ENCODE measurements at regions not wholly inside any gene's neighbourhood (a gene's known extent, or its start where the extent isn't known, plus 50 kb on each side); places are given as distances from the start of the nearest gene placed in this dataset.
"Not testable (repeated sequence)": the region's sequence is repeated elsewhere in the genome, so short reads cannot be mapped to it uniquely, and the experiment has no call there.

- Histone ChIP-seq H3K27me3 (no peaks in the 10 kb centered on the region), H3K9me3 (no peaks in the 10 kb centered on the region), H3K27ac (no peak overlapping the region), H3K4me3 (no peak overlapping the region), H3K4me1 (no peaks in the 10 kb centered on the region), H3K36me3 (no peaks in the 10 kb centered on the region)
- ATAC-seq (no peak), DNase-seq (no peak)
- TF ChIP-seq, protein P1, sequence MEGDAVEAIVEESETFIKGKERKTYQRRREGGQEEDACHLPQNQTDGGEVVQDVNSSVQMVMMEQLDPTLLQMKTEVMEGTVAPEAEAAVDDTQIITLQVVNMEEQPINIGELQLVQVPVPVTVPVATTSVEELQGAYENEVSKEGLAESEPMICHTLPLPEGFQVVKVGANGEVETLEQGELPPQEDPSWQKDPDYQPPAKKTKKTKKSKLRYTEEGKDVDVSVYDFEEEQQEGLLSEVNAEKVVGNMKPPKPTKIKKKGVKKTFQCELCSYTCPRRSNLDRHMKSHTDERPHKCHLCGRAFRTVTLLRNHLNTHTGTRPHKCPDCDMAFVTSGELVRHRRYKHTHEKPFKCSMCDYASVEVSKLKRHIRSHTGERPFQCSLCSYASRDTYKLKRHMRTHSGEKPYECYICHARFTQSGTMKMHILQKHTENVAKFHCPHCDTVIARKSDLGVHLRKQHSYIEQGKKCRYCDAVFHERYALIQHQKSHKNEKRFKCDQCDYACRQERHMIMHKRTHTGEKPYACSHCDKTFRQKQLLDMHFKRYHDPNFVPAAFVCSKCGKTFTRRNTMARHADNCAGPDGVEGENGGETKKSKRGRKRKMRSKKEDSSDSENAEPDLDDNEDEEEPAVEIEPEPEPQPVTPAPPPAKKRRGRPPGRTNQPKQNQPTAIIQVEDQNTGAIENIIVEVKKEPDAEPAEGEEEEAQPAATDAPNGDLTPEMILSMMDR (IDR thresholded peaks at IDR 0.05): no peak
- intact Hi-C loops (cut with DNase I): no loop called here
Measured at GRCh38 chr5:118466418-118466817, 521.9 kb downstream of the DTWD2 start.

DNA sequence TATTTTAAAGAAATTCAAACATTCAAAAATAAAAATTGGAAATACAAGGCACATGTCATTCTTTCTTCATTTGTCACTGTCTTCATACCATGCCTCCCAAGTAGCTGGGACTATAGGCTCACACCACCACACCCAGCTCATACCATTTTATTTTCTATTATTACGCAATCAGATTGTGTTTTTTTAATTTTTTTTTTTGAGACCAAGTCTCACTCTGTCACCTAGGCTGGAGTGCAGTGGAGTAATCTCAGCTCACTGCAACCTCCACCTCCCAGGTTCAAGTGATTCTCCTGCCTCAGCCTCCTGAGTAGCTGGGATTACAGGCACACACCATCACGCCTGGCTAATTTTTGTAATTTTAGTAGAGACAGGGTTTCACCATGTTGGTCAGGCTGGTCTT, 526.1 kb downstream of the DTWD2 start:
- H3K36me3 ChIP-seq; H3K27ac ChIP-seq; H3K27me3 ChIP-seq; H3K9me3 ChIP-seq; H3K4me1 ChIP-seq; ATAC-seq; H3K4me3 ChIP-seq; intact Hi-C loops (cut with DNase I); DNase-seq: not testable (repeated sequence)

- Histone ChIP-seq H3K4me1 (no peaks in the 10 kb centered on the region), H3K9me3 (no peaks in the 10 kb centered on the region), H3K36me3 (no peaks in the 10 kb centered on the region), H3K27me3 (no peaks in the 10 kb centered on the region), H3K27ac (no peak overlapping the region), H3K4me3 (no peak overlapping the region)
- TF ChIP-seq, protein P1 (IDR thresholded peaks at IDR 0.05): no peak
- ATAC-seq (no peak), DNase-seq (no peak)
- intact Hi-C loops (cut with DNase I): no loop called here
Measured at GRCh38 chr5:118461436-118461835, 526.9 kb downstream of the DTWD2 start.

GRCh38 chr5:118459490-118459889, 528.9 kb downstream of the DTWD2 start:
- H3K4me3 ChIP-seq: no peak overlapping the region
- no peak overlapping the region for H3K27ac ChIP-seq
- DNase-seq (no peak), ATAC-seq (no peak)
- no peaks in the 10 kb centered on the region for H3K36me3 ChIP-seq
- intact Hi-C loops (cut with DNase I): no loop called here
- H3K27me3 ChIP-seq: no peaks in the 10 kb centered on the region
- no peaks in the 10 kb centered on the region for H3K4me1 ChIP-seq
- no peaks in the 10 kb centered on the region for H3K9me3 ChIP-seq
- TF ChIP-seq, protein P1 (IDR thresholded peaks at IDR 0.05): no peak

GRCh38 chr5:118456085-118456484, 532.3 kb downstream of the DTWD2 start:
- Histone ChIP-seq H3K4me1 (no peaks in the 10 kb centered on the region), H3K9me3 (no peaks in the 10 kb centered on the region), H3K27me3 (no peaks in the 10 kb centered on the region), H3K36me3 (no peaks in the 10 kb centered on the region), H3K4me3 (no peak overlapping the region), H3K27ac (no peak overlapping the region)
- no peak for DNase-seq
- no peak for ATAC-seq
- intact Hi-C loops (cut with DNase I): no loop called here
- TF ChIP-seq, protein P1 (IDR thresholded peaks at IDR 0.05): no peak

DNA sequence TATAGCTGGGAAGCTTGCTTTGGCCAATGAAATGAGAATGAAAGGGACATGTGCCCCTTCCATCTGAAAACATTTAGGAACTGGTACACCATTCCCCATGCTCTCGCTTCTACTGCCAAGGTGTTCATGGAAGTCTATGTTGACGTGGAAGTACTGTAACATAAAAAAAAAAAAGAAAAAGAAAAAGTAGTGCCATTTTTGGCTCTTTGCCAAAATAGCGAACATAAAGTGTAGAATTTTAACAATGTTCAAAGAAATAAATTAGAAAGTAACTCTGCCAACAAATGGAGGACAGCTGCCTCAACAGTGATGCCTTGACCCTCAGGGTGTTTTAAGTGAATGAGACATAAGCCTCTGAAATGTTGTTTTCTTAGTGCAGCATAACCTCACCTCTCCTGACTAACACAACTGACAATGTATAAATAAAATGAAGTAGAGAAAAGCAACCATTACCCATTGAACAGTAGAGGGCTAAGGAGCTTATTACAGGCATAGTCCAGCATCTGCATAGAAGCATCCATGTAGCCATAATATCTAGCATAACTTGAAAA, 536.6 kb downstream of the DTWD2 start:
- Histone ChIP-seq H3K27ac (no peak overlapping the region), H3K27me3 (no peaks in the 10 kb centered on the region), H3K9me3 (no peaks in the 10 kb centered on the region), H3K4me1 (no peaks in the 10 kb centered on the region), H3K36me3 (no peaks in the 10 kb centered on the region), H3K4me3 (no peak overlapping the region)
- no peak for ATAC-seq
- DNase-seq: no peak
- TF ChIP-seq, protein P1 (IDR thresholded peaks at IDR 0.05): no peak
- intact Hi-C loops (cut with DNase I): no loop called here
